ENCODE measurements at regions not wholly inside any gene's neighbourhood (a gene's known extent, or its start where the extent isn't known, plus 50 kb on each side); places are given as distances from the start of the nearest gene placed in this dataset.

- ChIA-PET POLR2A (no interaction called here), CTCF (no interaction called here)
- Histone ChIP-seq H3K9me3 (ENCODE audit: control insufficient read depth, insufficient read depth, low read depth, low read length) (no peaks in the 10 kb centered on the region), H3K4me1 (ENCODE audit: control insufficient read depth, insufficient read depth, low read length) (no peaks in the 10 kb centered on the region), H3K36me3 (ENCODE audit: control insufficient read depth, insufficient read depth, low read length) (no peaks in the 10 kb centered on the region), H3K4me3 (ENCODE audit: low read depth in 2 of 2, low read length in 2 of 2) (no peak overlapping the region), H3K27me3 (ENCODE audit: control insufficient read depth, insufficient read depth, low read length) (peaks cover 5% of the 10 kb centered on the region), H3K27ac (ENCODE audit: low read length) (no peak overlapping the region)
- no peak for TF ChIP-seq TCF7L2 (IDR thresholded peaks at IDR 0.05; ENCODE audit: low read depth, low read length)
- TF ChIP-seq POLR2AphosphoS5 (IDR thresholded peaks at IDR 0.05; ENCODE audit: low read depth, low read length): no peak
- no peak for TF ChIP-seq CTCF (IDR thresholded peaks at IDR 0.05)
- TF ChIP-seq REST (IDR thresholded peaks at IDR 0.05; ENCODE audit: insufficient read depth in 1 of 2, low read depth in 2 of 2, low read length in 1 of 2): no peak
- no peak for TF ChIP-seq SIN3A (IDR thresholded peaks at IDR 0.05; ENCODE audit: borderline replicate concordance, insufficient read depth, low read depth, low read length)
- in situ Hi-C loops (cut with HindIII; ENCODE audit: low pct_unique_long_range_greater_than_20kb, low sequenced_read_pairs) (no loop called here), intact Hi-C loops (cut with micrococcal nuclease; ENCODE audit: unreplicated experiment) (no loop called here)
- DNase-seq (ENCODE audit: low read depth, low spot score): no peak
- ATAC-seq: no peak
- BruUV-seq (replicated peaks): no TSS peak
Observed at GRCh38 chr14:22452330-22452729, 136.7 kb downstream of the DAD1 start.

GRCh38 chr14:22450266-22450665, 138.8 kb downstream of the DAD1 start:
- no peak overlapping the region for H3K4me3 ChIP-seq (ENCODE audit: low read depth in 2 of 2, low read length in 2 of 2)
- H3K27me3 ChIP-seq (ENCODE audit: control insufficient read depth, insufficient read depth, low read length): peaks cover 5% of the 10 kb centered on the region
- DNase-seq (ENCODE audit: low read depth, low spot score) (no peak), ATAC-seq (no peak)
- no peak overlapping the region for H3K27ac ChIP-seq (ENCODE audit: low read length)
- in situ Hi-C loops (cut with HindIII; ENCODE audit: low pct_unique_long_range_greater_than_20kb, low sequenced_read_pairs): no loop called here
- CTCF ChIA-PET: no interaction called here
- H3K4me1 ChIP-seq (ENCODE audit: control insufficient read depth, insufficient read depth, low read length): no peaks in the 10 kb centered on the region
- POLR2A ChIA-PET: interaction anchor here (0.6 kb wide), 1 partner anchor 549 kb away, joined by 3 read pairs; no protein-coding TSS in a partner anchor
- intact Hi-C loops (cut with micrococcal nuclease; ENCODE audit: unreplicated experiment): no loop called here
- no peaks in the 10 kb centered on the region for H3K9me3 ChIP-seq (ENCODE audit: control insufficient read depth, insufficient read depth, low read depth, low read length)
- TF ChIP-seq SIN3A (IDR thresholded peaks at IDR 0.05; ENCODE audit: borderline replicate concordance, insufficient read depth, low read depth, low read length): no peak
- TF ChIP-seq POLR2AphosphoS5 (IDR thresholded peaks at IDR 0.05; ENCODE audit: low read depth, low read length): no peak
- TF ChIP-seq CTCF (IDR thresholded peaks at IDR 0.05): no peak
- TF ChIP-seq TCF7L2 (IDR thresholded peaks at IDR 0.05; ENCODE audit: low read depth, low read length): no peak
- no peak for TF ChIP-seq REST (IDR thresholded peaks at IDR 0.05; ENCODE audit: insufficient read depth in 1 of 2, low read depth in 2 of 2, low read length in 1 of 2)
- H3K36me3 ChIP-seq (ENCODE audit: control insufficient read depth, insufficient read depth, low read length): no peaks in the 10 kb centered on the region
- BruUV-seq (replicated peaks): no TSS peak
